ENCODE measurements at regions not wholly inside any gene's neighbourhood (a gene's known extent, or its start where the extent isn't known, plus 50 kb on each side); places are given as distances from the start of the nearest gene placed in this dataset.

DNA sequence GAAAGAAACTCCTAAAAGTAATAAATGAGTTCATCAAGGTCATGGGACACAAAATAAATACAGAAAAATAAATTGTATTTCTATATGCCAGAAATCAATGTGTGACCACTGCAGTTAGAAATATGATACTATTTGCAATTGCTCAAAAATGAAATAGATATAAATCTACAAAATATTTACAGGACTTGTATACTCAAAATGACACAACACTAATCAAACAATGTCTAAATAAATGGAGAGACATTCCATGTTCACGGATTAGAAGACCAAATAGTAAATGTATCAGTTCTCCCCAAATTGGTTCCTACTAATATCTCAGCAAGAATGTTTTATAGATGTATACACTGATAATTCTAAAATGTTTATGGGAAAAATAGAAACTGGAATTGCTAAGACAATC, 345.3 kb downstream of the NR2F1-AS1 start:
- H3K36me3 ChIP-seq = no peaks in the 10 kb centered on the region
- no peaks in the 10 kb centered on the region for H3K27me3 ChIP-seq
- no peak overlapping the region for H3K4me3 ChIP-seq
- H3K4me1 ChIP-seq = no peaks in the 10 kb centered on the region
- no peaks in the 10 kb centered on the region for H3K9me3 ChIP-seq
- WGBS, 2 donors (ENCODE audit: low coverage in 1 of 2) = 84% methylated on average over 1 of the region's 1 CpG; no CpG with 5 or more reads in 1 of the 2 donors
- TF ChIP-seq EP300 (IDR thresholded peaks at IDR 0.05) (no peak), CTCF (IDR thresholded peaks at IDR 0.05) (no peak), POLR2A (IDR thresholded peaks at IDR 0.05) (no peak), POLR2AphosphoS5 (IDR thresholded peaks at IDR 0.05) (no peak)
- ATAC-seq = no peak
- no peak overlapping the region for H3K27ac ChIP-seq

GRCh38 chr5:93226202-93226735, 354.8 kb downstream of the NR2F1-AS1 start:
- no peak for ATAC-seq
- TF ChIP-seq CTCF (IDR thresholded peaks at IDR 0.05) (no peak), POLR2AphosphoS5 (IDR thresholded peaks at IDR 0.05) (no peak), POLR2A (IDR thresholded peaks at IDR 0.05) (no peak), EP300 (IDR thresholded peaks at IDR 0.05) (no peak)
- H3K9me3 ChIP-seq = no peaks in the 10 kb centered on the region
- H3K4me3 ChIP-seq = no peak overlapping the region
- WGBS, 2 donors (ENCODE audit: low coverage in 1 of 2) = 69 to 78% methylated on average over 1 of the region's 1 CpG
- no peak overlapping the region for H3K27ac ChIP-seq
- H3K36me3 ChIP-seq = no peaks in the 10 kb centered on the region
- H3K27me3 ChIP-seq = no peaks in the 10 kb centered on the region
- H3K4me1 ChIP-seq = no peaks in the 10 kb centered on the region

DNA sequence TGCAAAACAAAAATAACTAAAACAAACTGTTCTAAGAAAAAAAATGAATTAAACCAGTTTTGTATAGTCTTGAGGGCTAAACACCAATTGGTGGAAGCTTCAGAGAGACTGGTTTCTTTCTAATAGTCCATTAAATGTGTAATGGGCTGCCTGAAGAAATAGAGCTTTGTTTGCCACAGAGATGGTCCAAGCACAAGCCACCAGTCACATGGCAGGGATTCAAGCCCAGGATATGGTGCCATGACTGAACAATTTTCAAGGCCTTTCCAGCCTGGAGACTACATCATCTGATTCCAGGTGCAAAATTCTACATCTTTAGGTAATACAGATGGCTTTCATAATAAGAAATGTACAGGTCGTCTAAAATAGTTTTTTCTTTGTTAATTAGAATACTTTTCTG, 355.3 kb downstream of the NR2F1-AS1 start:
- 44 to 46% methylated on average over 1 of the region's 1 CpG for WGBS, 2 donors (ENCODE audit: low coverage in 1 of 2)

GRCh38 chr5:93224624-93225023, 356.4 kb downstream of the NR2F1-AS1 start:
- Histone ChIP-seq H3K36me3 (no peaks in the 10 kb centered on the region), H3K9me3 (no peaks in the 10 kb centered on the region), H3K27me3 (no peaks in the 10 kb centered on the region), H3K4me1 (no peaks in the 10 kb centered on the region), H3K4me3 (no peak overlapping the region), H3K27ac (no peak overlapping the region)
- TF ChIP-seq POLR2AphosphoS5 (IDR thresholded peaks at IDR 0.05) = no peak
- TF ChIP-seq EP300 (IDR thresholded peaks at IDR 0.05) = no peak
- TF ChIP-seq CTCF (IDR thresholded peaks at IDR 0.05) = no peak
- TF ChIP-seq POLR2A (IDR thresholded peaks at IDR 0.05) = no peak
- WGBS, 2 donors (ENCODE audit: low coverage in 1 of 2) = 89% methylated on average over 2 of the region's 4 CpGs; no CpG with 5 or more reads in 1 of the 2 donors
- ATAC-seq = no peak

More for the DNA sequence above, 355.3 kb downstream of the NR2F1-AS1 start:
- H3K4me3 ChIP-seq = no peak overlapping the region
- H3K9me3 ChIP-seq = no peaks in the 10 kb centered on the region
- H3K4me1 ChIP-seq = no peaks in the 10 kb centered on the region
- H3K36me3 ChIP-seq = no peaks in the 10 kb centered on the region
- ATAC-seq = no peak
- H3K27ac ChIP-seq = no peak overlapping the region
- H3K27me3 ChIP-seq = no peaks in the 10 kb centered on the region
- TF ChIP-seq POLR2A (IDR thresholded peaks at IDR 0.05) (no peak), POLR2AphosphoS5 (IDR thresholded peaks at IDR 0.05) (no peak), EP300 (IDR thresholded peaks at IDR 0.05) (no peak), CTCF (IDR thresholded peaks at IDR 0.05) (no peak)

DNA sequence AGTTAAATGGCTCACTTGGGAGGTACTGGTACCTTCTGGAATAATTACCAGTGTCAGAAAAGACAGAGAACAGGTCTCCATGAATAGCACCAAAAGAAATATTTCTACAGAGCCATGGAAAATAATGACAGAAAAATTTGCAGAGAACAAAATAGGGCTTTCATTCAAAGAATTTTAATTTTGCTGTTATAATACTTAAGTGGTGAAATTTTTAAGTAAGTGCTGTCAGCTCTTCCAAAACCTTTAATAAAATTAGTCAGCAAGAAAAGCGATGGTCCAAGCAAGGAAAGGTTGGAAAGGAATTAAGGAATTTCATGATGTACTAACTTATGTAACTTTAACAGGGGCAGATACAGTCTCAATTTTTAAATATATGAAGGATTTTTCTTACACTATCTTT, 359.2 kb downstream of the NR2F1-AS1 start:
- Histone ChIP-seq H3K27ac (no peak overlapping the region), H3K36me3 (no peaks in the 10 kb centered on the region), H3K9me3 (no peaks in the 10 kb centered on the region), H3K4me1 (no peaks in the 10 kb centered on the region), H3K27me3 (no peaks in the 10 kb centered on the region), H3K4me3 (no peak overlapping the region)
- TF ChIP-seq CTCF (IDR thresholded peaks at IDR 0.05) (no peak), POLR2A (IDR thresholded peaks at IDR 0.05) (no peak), EP300 (IDR thresholded peaks at IDR 0.05) (no peak), POLR2AphosphoS5 (IDR thresholded peaks at IDR 0.05) (no peak)
- WGBS, 2 donors (ENCODE audit: low coverage in 1 of 2) = 29 to 33% methylated on average over 1 of the region's 1 CpG
- no peak for ATAC-seq
